ENCODE measurements at regions not wholly inside any gene's neighbourhood (a gene's known extent, or its start where the extent isn't known, plus 50 kb on each side); places are given as distances from the start of the nearest gene placed in this dataset.

GRCh38 chr2:105582952-105583660, 161.6 kb upstream of the NCK2 start (continued):
- TF ChIP-seq POLR2AphosphoS5 (IDR thresholded peaks at IDR 0.05; ENCODE audit: low read depth, low read length) (no peak), FOSL1 (IDR thresholded peaks at IDR 0.05; ENCODE audit: insufficient read depth, low read depth, low read length) (no peak), SP2 (IDR thresholded peaks at IDR 0.05; ENCODE audit: low read length) (no peak), SRF (IDR thresholded peaks at IDR 0.05; ENCODE audit: low read depth, low read length) (no peak), CEBPB (IDR thresholded peaks at IDR 0.05; ENCODE audit: low read depth, low read length) (no peak), E2F6 (IDR thresholded peaks at IDR 0.05) (no peak), CTBP2 (IDR thresholded peaks at IDR 0.05; ENCODE audit: borderline replicate concordance, insufficient read depth, insufficient read length, low read length) (no peak), SIRT6 (IDR thresholded peaks at IDR 0.05; ENCODE audit: low read length) (no peak)
